Karpas-422 (cell line): ENCODE measurements at regions not wholly inside any gene's neighbourhood (a gene's known extent, or its start where the extent isn't known, plus 50 kb on each side); places are given as distances from the start of the nearest gene placed in this dataset.

ENCODE experiments used
- DNase-seq: peaks from one replicate; pipeline ENCODE4 v3.0.0-alpha.2; 2015
- H2AFZ ChIP-seq: fragments of 200-600 bp; sonication (generic); 2 replicates; pipeline ENCODE4 v1.6.1; 2014; ENCODE audit warnings: antibody characterized with exemption, low read length, mixed read lengths
- H3K27ac ChIP-seq: fragments of 200-600 bp; sonication (generic); 2 replicates; pipeline ENCODE4 v1.5.1; 2014; ENCODE audit warnings: mild to moderate bottlenecking, low read length, moderate library complexity
- H3K27me3 ChIP-seq: fragments of 200-600 bp; sonication (generic); 2 replicates; pipeline ENCODE4 v1.6.1; 2014; ENCODE audit warnings: low read length, mixed read lengths
- H3K36me3 ChIP-seq: fragments of 200-600 bp; sonication (generic); 2 replicates; pipeline ENCODE4 v1.6.1; 2014; ENCODE audit warnings: low read length, mixed read lengths; ENCODE audit not compliant: insufficient read depth
- H3K4me1 ChIP-seq: fragments of 200-600 bp; sonication (generic); 2 replicates; pipeline ENCODE4 v1.6.1; 2014; ENCODE audit warnings: mild to moderate bottlenecking, low read length, mixed read lengths
- H3K4me2 ChIP-seq: fragments of 200-600 bp; sonication (generic); 2 replicates; pipeline ENCODE4 v1.6.1; 2014; ENCODE audit warnings: low read length, low read depth, mild to moderate bottlenecking; ENCODE audit not compliant: poor library complexity, severe bottlenecking
- H3K4me3 ChIP-seq: fragments of 200-600 bp; sonication (generic); 2 replicates; pipeline ENCODE4 v1.5.1; 2014; ENCODE audit warnings: mild to moderate bottlenecking, antibody characterized with exemption, low read length, mixed read lengths
- H3K79me2 ChIP-seq: fragments of 200-600 bp; sonication (generic); 2 replicates; pipeline ENCODE4 v1.6.1; 2014; ENCODE audit warnings: mild to moderate bottlenecking, low read length, mixed read lengths
- H3K9ac ChIP-seq: fragments of 200-600 bp; sonication (generic); 2 replicates; pipeline ENCODE4 v1.6.0; 2014; ENCODE audit warnings: low read length
- H3K9me2 ChIP-seq: fragments of 200-600 bp; sonication (generic), shearing (Covaris generic); replicated peaks from 2 replicates; pipeline ENCODE4 v1.6.0; 2014; ENCODE audit warnings: mild to moderate bottlenecking, low read length, moderate library complexity; ENCODE audit not compliant: insufficient read depth
- H3K9me3 ChIP-seq: fragments of 300-700, 200-600 bp; sonication (generic); 2 replicates; pipeline ENCODE4 v1.6.1; 2014; ENCODE audit warnings: low read length, mixed read lengths
- H4K20me1 ChIP-seq: fragments of 200-600 bp; sonication (generic); 2 replicates; pipeline ENCODE4 v1.6.1; 2014; ENCODE audit warnings: mild to moderate bottlenecking, antibody characterized with exemption, low read length, low read depth; ENCODE audit not compliant: insufficient read depth

- Histone ChIP-seq H3K27me3 (no peaks in the 10 kb centered on the region), H3K27ac (no peak overlapping the region), H2AFZ (no peak overlapping the region), H4K20me1 (no peaks in the 10 kb centered on the region), H3K4me3 (no peak overlapping the region), H3K9ac (no peak overlapping the region), H3K4me1 (no peaks in the 10 kb centered on the region), H3K36me3 (no peaks in the 10 kb centered on the region), H3K9me2 (no peaks in the 10 kb centered on the region), H3K4me2 (no peak overlapping the region), H3K79me2 (no peaks in the 10 kb centered on the region), H3K9me3 (peaks cover 7% of the 10 kb centered on the region; the same call in 1 of the 2 replicates)
- DNase-seq, result no peak
Observed at GRCh38 chr5:165882099-165882498, 2376.7 kb downstream of the MAT2B start.

GRCh38 chr5:165885623-165886350, 2380.4 kb downstream of the MAT2B start:
- no peaks in the 10 kb centered on the region for H3K36me3 ChIP-seq
- no peaks in the 10 kb centered on the region for H3K79me2 ChIP-seq
- H3K4me2 ChIP-seq, result no peak overlapping the region
- H4K20me1 ChIP-seq, result no peaks in the 10 kb centered on the region
- H2AFZ ChIP-seq, result no peak overlapping the region
- no peaks in the 10 kb centered on the region for H3K4me1 ChIP-seq
- no peak for DNase-seq
- H3K9ac ChIP-seq, result no peak overlapping the region
- no peak overlapping the region for H3K27ac ChIP-seq
- H3K9me2 ChIP-seq, result no peaks in the 10 kb centered on the region
- H3K27me3 ChIP-seq, result no peaks in the 10 kb centered on the region
- no peak overlapping the region for H3K4me3 ChIP-seq
- H3K9me3 ChIP-seq, result peaks cover 14% of the 10 kb centered on the region

GRCh38 chr5:165887147-165887546, 2381.7 kb downstream of the MAT2B start:
- Histone ChIP-seq H3K9me3 (peaks cover 7% of the 10 kb centered on the region), H2AFZ (no peak overlapping the region), H3K4me1 (no peaks in the 10 kb centered on the region), H3K4me3 (no peak overlapping the region), H3K9ac (no peak overlapping the region), H3K9me2 (no peaks in the 10 kb centered on the region), H3K27me3 (no peaks in the 10 kb centered on the region), H3K79me2 (no peaks in the 10 kb centered on the region), H4K20me1 (no peaks in the 10 kb centered on the region), H3K27ac (no peak overlapping the region), H3K36me3 (no peaks in the 10 kb centered on the region), H3K4me2 (no peak overlapping the region)
- DNase-seq, result no peak

- DNase-seq, result no peak
- no peaks in the 10 kb centered on the region for H3K4me1 ChIP-seq
- H4K20me1 ChIP-seq, result no peaks in the 10 kb centered on the region
- H3K27ac ChIP-seq, result no peak overlapping the region
- H2AFZ ChIP-seq, result no peak overlapping the region
- no peaks in the 10 kb centered on the region for H3K36me3 ChIP-seq
- no peaks in the 10 kb centered on the region for H3K9me2 ChIP-seq
- no peak overlapping the region for H3K4me2 ChIP-seq
- peaks cover 11% of the 10 kb centered on the region for H3K9me3 ChIP-seq
- no peak overlapping the region for H3K9ac ChIP-seq
- H3K79me2 ChIP-seq, result no peaks in the 10 kb centered on the region
- H3K27me3 ChIP-seq, result no peaks in the 10 kb centered on the region
- no peak overlapping the region for H3K4me3 ChIP-seq
Observed at GRCh38 chr5:165892383-165892782, 2387.0 kb downstream of the MAT2B start.

- Histone ChIP-seq H3K79me2 (no peaks in the 10 kb centered on the region), H3K9ac (no peak overlapping the region), H3K4me3 (no peak overlapping the region), H3K4me2 (no peak overlapping the region), H2AFZ (no peak overlapping the region), H3K27me3 (no peaks in the 10 kb centered on the region), H3K4me1 (no peaks in the 10 kb centered on the region), H3K9me3 (peaks cover 7% of the 10 kb centered on the region), H3K27ac (no peak overlapping the region), H3K9me2 (no peaks in the 10 kb centered on the region), H3K36me3 (no peaks in the 10 kb centered on the region), H4K20me1 (no peaks in the 10 kb centered on the region)
- DNase-seq, result no peak
Observed at GRCh38 chr5:165894916-165895315, 2389.5 kb downstream of the MAT2B start.

- Histone ChIP-seq H3K4me3 (no peak overlapping the region), H3K9me3 (peaks cover 12% of the 10 kb centered on the region; the same call in 1 of the 2 replicates), H3K4me1 (no peaks in the 10 kb centered on the region), H3K9ac (no peak overlapping the region), H3K36me3 (no peaks in the 10 kb centered on the region), H2AFZ (no peak overlapping the region), H4K20me1 (no peaks in the 10 kb centered on the region), H3K79me2 (no peaks in the 10 kb centered on the region), H3K4me2 (no peak overlapping the region), H3K27me3 (no peaks in the 10 kb centered on the region), H3K9me2 (no peaks in the 10 kb centered on the region), H3K27ac (no peak overlapping the region)
- no peak for DNase-seq
Observed at GRCh38 chr5:165903835-165904234, 2387.6 kb upstream of the WWC1 start.

GRCh38 chr5:165906871-165907270, 2384.6 kb upstream of the WWC1 start:
- Histone ChIP-seq H3K27ac (no peak overlapping the region), H3K9me3 (peaks cover 26% of the 10 kb centered on the region), H3K9ac (no peak overlapping the region), H2AFZ (no peak overlapping the region), H3K4me3 (no peak overlapping the region), H3K9me2 (no peaks in the 10 kb centered on the region), H4K20me1 (no peaks in the 10 kb centered on the region), H3K4me1 (no peaks in the 10 kb centered on the region), H3K36me3 (no peaks in the 10 kb centered on the region), H3K4me2 (no peak overlapping the region), H3K27me3 (no peaks in the 10 kb centered on the region), H3K79me2 (no peaks in the 10 kb centered on the region)
- no peak for DNase-seq

- Histone ChIP-seq H3K79me2 (no peaks in the 10 kb centered on the region), H3K9me3 (peaks cover 23% of the 10 kb centered on the region), H3K36me3 (no peaks in the 10 kb centered on the region), H3K4me3 (no peak overlapping the region), H3K4me2 (no peak overlapping the region), H4K20me1 (no peaks in the 10 kb centered on the region), H3K27me3 (no peaks in the 10 kb centered on the region), H3K9me2 (no peaks in the 10 kb centered on the region), H3K4me1 (no peaks in the 10 kb centered on the region), H2AFZ (no peak overlapping the region), H3K9ac (no peak overlapping the region), H3K27ac (no peak overlapping the region)
- no peak for DNase-seq
Observed at GRCh38 chr5:165913059-165913458, 2378.4 kb upstream of the WWC1 start.
